ENCODE measurements at regions not wholly inside any gene's neighbourhood (a gene's known extent, or its start where the extent isn't known, plus 50 kb on each side); places are given as distances from the start of the nearest gene placed in this dataset.
"Not testable (repeated sequence)": the region's sequence is repeated elsewhere in the genome, so short reads cannot be mapped to it uniquely, and the experiment has no call there.

GRCh38 chr4:52201715-52202114 lies 150.6 kb downstream of the SPATA18 start:
- no peak overlapping the region for H3K4me3 ChIP-seq (ENCODE audit: low read depth, low read length)
- no peak for TF ChIP-seq CTCF (IDR thresholded peaks at IDR 0.05; ENCODE audit: low read depth, low read length)

GRCh38 chr4:52202251-52202779 lies 151.2 kb downstream of the SPATA18 start:
- no peak overlapping the region for H3K4me3 ChIP-seq (ENCODE audit: low read depth, low read length)
- TF ChIP-seq CTCF (IDR thresholded peaks at IDR 0.05; ENCODE audit: low read depth, low read length) = no peak

GRCh38 chr4:52202931-52203330 lies 151.8 kb downstream of the SPATA18 start:
- no peak overlapping the region for H3K4me3 ChIP-seq (ENCODE audit: low read depth, low read length)

GRCh38 chr4:52203351-52203750 lies 152.2 kb downstream of the SPATA18 start:
- no peak overlapping the region for H3K4me3 ChIP-seq (ENCODE audit: low read depth, low read length)
- no peak for TF ChIP-seq CTCF (IDR thresholded peaks at IDR 0.05; ENCODE audit: low read depth, low read length)

More at GRCh38 chr4:52202931-52203330, 151.8 kb downstream of the SPATA18 start:
- no peak for TF ChIP-seq CTCF (IDR thresholded peaks at IDR 0.05; ENCODE audit: low read depth, low read length)

GRCh38 chr4:52204921-52205320 lies 153.8 kb downstream of the SPATA18 start:
- no peak for TF ChIP-seq CTCF (IDR thresholded peaks at IDR 0.05; ENCODE audit: low read depth, low read length)

GRCh38 chr4:52207146-52207545 lies 156.0 kb downstream of the SPATA18 start:
- not testable (repeated sequence) for H3K4me3 ChIP-seq (ENCODE audit: low read depth, low read length)

More at GRCh38 chr4:52204921-52205320, 153.8 kb downstream of the SPATA18 start:
- H3K4me3 ChIP-seq (ENCODE audit: low read depth, low read length) = no peak overlapping the region

- TF ChIP-seq CTCF (IDR thresholded peaks at IDR 0.05; ENCODE audit: low read depth, low read length) = no peak
- no peak overlapping the region for H3K4me3 ChIP-seq (ENCODE audit: low read depth, low read length)
Measured at GRCh38 chr4:52212702-52213101, 161.6 kb downstream of the SPATA18 start.

GRCh38 chr4:52231526-52231925 lies 180.4 kb downstream of the SPATA18 start:
- TF ChIP-seq CTCF (IDR thresholded peaks at IDR 0.05; ENCODE audit: low read depth, low read length) = no peak
- H3K4me3 ChIP-seq (ENCODE audit: low read depth, low read length) = no peak overlapping the region

All from WI38 (cell line).